Smooth muscle cell (in vitro differentiated cells): ENCODE measurements at regions not wholly inside any gene's neighbourhood (a gene's known extent, or its start where the extent isn't known, plus 50 kb on each side); places are given as distances from the start of the nearest gene placed in this dataset.

Source experiments
- DNase-seq: peaks from one replicate; lab custom pipeline; 2025; ENCODE audit not compliant: unreplicated experiment; lab: John Stamatoyannopoulos, UW
- H2AFZ ChIP-seq: fragments of 200-600 bp; sonication (generic); 2 replicates; pipeline ENCODE4 v1.6.0; 2016; ENCODE audit warnings: antibody characterized with exemption, low read depth, mild to moderate bottlenecking
- H3F3A ChIP-seq: fragments of 200-600 bp; sonication (generic); 2 replicates; pipeline ENCODE4 v1.6.0; 2017; ENCODE audit warnings: antibody characterized with exemption, low read depth
- H3K27ac ChIP-seq: fragments of 200-600 bp; sonication (generic); 2 replicates; pipeline ENCODE4 v1.5.1; 2016; ENCODE audit warnings: low read depth, mild to moderate bottlenecking
- H3K27me3 ChIP-seq: fragments of 200-600 bp; sonication (generic); 2 replicates; pipeline ENCODE4 v1.6.1; 2016; ENCODE audit warnings: low read depth, mild to moderate bottlenecking
- H3K36me3 ChIP-seq: fragments of 200-600 bp; sonication (generic); 2 replicates; pipeline ENCODE4 v1.5.1; 2016; ENCODE audit warnings: low read depth
- H3K4me1 ChIP-seq: fragments of 200-600 bp; sonication (generic); 2 replicates; pipeline ENCODE4 v1.5.1; 2016; ENCODE audit warnings: low read depth
- H3K4me2 ChIP-seq: fragments of 200-600 bp; sonication (generic); 2 replicates; pipeline ENCODE4 v1.6.0; 2016; ENCODE audit warnings: mild to moderate bottlenecking
- H3K4me3 ChIP-seq: fragments of 200-600 bp; sonication (generic); 2 replicates; pipeline ENCODE4 v1.5.1; 2016; ENCODE audit warnings: mild to moderate bottlenecking
- H3K79me2 ChIP-seq: fragments of 200-600 bp; sonication (generic); 2 replicates; pipeline ENCODE4 v1.6.0; 2016; ENCODE audit warnings: low read depth, mild to moderate bottlenecking
- H3K9ac ChIP-seq: fragments of 200-600 bp; sonication (generic); 2 replicates; pipeline ENCODE4 v1.6.0; 2016; ENCODE audit warnings: low read depth
- H3K9me3 ChIP-seq: fragments of 200-600 bp; sonication (generic); replicated peaks from 2 replicates; pipeline ENCODE4 v1.5.1; 2016; ENCODE audit warnings: low read depth
- H4K20me1 ChIP-seq: fragments of 200-600 bp; sonication (generic); 2 replicates; pipeline ENCODE4 v1.6.0; 2016; ENCODE audit warnings: low read depth
- CTCF ChIP-seq: fragments of 200-600 bp; sonication (generic); IDR thresholded peaks from 2 replicates; pipeline ENCODE4 v1.5.1; 2017; ENCODE audit warnings: borderline replicate concordance, mild to moderate bottlenecking, antibody characterized with exemption; ENCODE audit not compliant: insufficient read depth, poor library complexity, severe bottlenecking
- WGBS: methylation state at CpG from one replicate; pipeline ENCODE4 v1.1.7; 2016; ENCODE audit warnings: low lambda C conversion rate; 5-methylcytosine and 5-hydroxymethylcytosine counted together

DNA sequence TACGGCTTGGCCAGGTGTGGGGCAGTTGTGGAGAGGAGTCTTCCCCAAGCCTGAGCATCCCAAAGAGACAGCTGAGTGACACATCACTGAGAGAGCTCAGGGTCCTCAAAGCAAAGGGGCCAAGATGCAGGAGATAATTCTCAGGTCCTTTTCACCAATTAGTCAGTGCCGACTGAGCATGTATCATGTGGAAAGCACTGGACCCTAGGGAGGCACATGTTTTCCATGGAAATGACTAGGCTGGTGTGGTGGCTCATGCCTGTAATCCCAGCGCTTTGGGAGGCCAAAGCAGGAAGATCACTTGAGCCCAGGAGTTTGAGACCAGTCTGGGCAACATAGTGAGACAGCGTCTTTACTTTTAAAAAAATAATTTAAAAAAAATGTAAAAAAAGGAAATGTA lies 67.3 kb upstream of the PRPS1 start:
- no peaks in the 10 kb centered on the region for H3K79me2 ChIP-seq

DNA sequence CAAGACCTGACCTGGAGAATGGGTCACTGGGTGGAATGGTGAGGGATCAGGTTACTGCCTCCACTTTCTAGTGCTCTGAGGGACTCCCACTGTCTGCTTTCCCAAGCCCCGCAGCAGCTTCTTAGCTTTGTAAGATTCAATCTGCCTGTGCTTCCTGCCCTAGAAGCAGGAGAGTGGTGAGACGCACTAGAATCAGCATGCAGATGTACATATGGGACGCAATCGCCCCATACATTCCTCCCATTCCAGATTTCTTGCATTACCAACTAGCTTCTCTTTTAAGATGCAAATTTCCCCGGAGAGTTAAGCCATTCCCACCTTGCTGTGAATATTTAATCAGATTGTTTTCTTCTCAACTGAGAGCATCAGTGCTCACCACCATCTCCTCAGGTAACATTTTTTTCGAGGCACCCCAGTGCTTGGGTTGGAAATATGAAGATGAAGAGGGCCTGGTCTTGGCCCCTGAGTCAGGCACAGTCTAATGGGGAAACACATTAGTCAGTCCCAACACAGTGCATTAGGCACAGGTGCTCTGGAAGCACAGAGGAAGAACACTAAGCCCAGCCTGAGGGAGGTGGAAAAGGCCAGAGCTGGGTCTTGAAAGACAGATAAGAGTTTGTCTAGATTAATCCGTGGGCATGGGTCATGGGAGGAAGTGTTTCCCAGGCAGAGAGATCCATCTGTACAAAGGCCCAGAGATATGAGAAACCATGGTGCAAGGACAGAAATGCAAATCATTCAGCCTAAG lies 66.7 kb upstream of the PRPS1 start:
- H3K79me2 ChIP-seq, result no peaks in the 10 kb centered on the region
- no peaks in the 10 kb centered on the region for H3K9me3 ChIP-seq
- H2AFZ ChIP-seq, result no peak overlapping the region
- H3K4me1 ChIP-seq, result peaks cover 19% of the 10 kb centered on the region
- 12% methylated on average over 7 of the region's 7 CpGs for WGBS
- no peak overlapping the region for H3K9ac ChIP-seq
- H3K36me3 ChIP-seq, result no peaks in the 10 kb centered on the region
- no peaks in the 10 kb centered on the region for H3F3A ChIP-seq
- DNase-seq, result no peak
- TF ChIP-seq CTCF, result no peak
- no peaks in the 10 kb centered on the region for H3K27me3 ChIP-seq
- no peak overlapping the region for H3K4me3 ChIP-seq
- H3K27ac ChIP-seq, result peak overlapping the region; percentile 19
- no peaks in the 10 kb centered on the region for H4K20me1 ChIP-seq
- no peak overlapping the region for H3K4me2 ChIP-seq

More for the DNA sequence above, 67.3 kb upstream of the PRPS1 start:
- Histone ChIP-seq H3K27me3 (no peaks in the 10 kb centered on the region), H3F3A (no peaks in the 10 kb centered on the region), H3K4me3 (no peak overlapping the region), H4K20me1 (no peaks in the 10 kb centered on the region), H3K36me3 (no peaks in the 10 kb centered on the region), H3K27ac (no peak overlapping the region), H2AFZ (no peak overlapping the region), H3K9ac (no peak overlapping the region), H3K9me3 (no peaks in the 10 kb centered on the region), H3K4me1 (peaks cover 14% of the 10 kb centered on the region), H3K4me2 (no peak overlapping the region)
- 83% methylated on average over 4 of the region's 4 CpGs for WGBS
- no peak for TF ChIP-seq CTCF
- DNase-seq, result no peak

DNA sequence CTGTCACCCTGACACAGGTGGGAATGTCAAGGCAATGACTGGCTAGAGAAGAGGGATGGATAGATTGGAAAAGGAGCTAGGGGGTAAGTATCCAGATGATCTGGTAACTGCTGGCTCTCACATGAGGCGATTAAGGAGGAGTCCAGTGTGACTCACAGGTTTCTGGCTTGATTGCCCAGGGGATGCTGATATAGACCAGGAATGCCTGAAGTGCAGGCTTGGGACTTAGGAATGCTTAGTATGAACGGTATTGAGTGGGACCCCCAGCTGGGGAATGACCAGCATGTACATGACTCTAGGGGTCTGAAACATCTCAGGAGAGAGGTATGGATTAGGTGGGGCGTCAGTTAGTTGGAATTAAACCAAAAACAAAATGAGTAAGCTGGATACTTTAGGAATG lies 65.8 kb upstream of the PRPS1 start:
- no peak for DNase-seq
- TF ChIP-seq CTCF, result no peak
- WGBS, result 27% methylated on average over 3 of the region's 3 CpGs
- Histone ChIP-seq H4K20me1 (no peaks in the 10 kb centered on the region), H3K9ac (no peak overlapping the region), H2AFZ (no peak overlapping the region), H3K9me3 (no peaks in the 10 kb centered on the region), H3K4me1 (peaks cover 21% of the 10 kb centered on the region), H3K4me2 (no peak overlapping the region), H3K27me3 (no peaks in the 10 kb centered on the region), H3K27ac (no peak overlapping the region), H3K4me3 (no peak overlapping the region), H3K79me2 (no peaks in the 10 kb centered on the region), H3F3A (no peaks in the 10 kb centered on the region), H3K36me3 (no peaks in the 10 kb centered on the region)

- H3K4me3 ChIP-seq, result no peak overlapping the region
- H2AFZ ChIP-seq, result no peak overlapping the region
- no peaks in the 10 kb centered on the region for H4K20me1 ChIP-seq
- no peak for DNase-seq
- H3K27ac ChIP-seq, result no peak overlapping the region
- no peaks in the 10 kb centered on the region for H3K9me3 ChIP-seq
- no peaks in the 10 kb centered on the region for H3K27me3 ChIP-seq
- H3K4me2 ChIP-seq, result no peak overlapping the region
- WGBS, result 33% methylated on average over 4 of the region's 4 CpGs
- H3K9ac ChIP-seq, result no peak overlapping the region
- peaks cover 21% of the 10 kb centered on the region for H3K4me1 ChIP-seq
- no peaks in the 10 kb centered on the region for H3K79me2 ChIP-seq
- TF ChIP-seq CTCF, result no peak
- H3F3A ChIP-seq, result no peaks in the 10 kb centered on the region
- no peaks in the 10 kb centered on the region for H3K36me3 ChIP-seq
Measured at GRCh38 chrX:107563824-107564223, 64.5 kb upstream of the PRPS1 start.
